ENCODE measurements at regions not wholly inside any gene's neighbourhood (a gene's known extent, or its start where the extent isn't known, plus 50 kb on each side); places are given as distances from the start of the nearest gene placed in this dataset.

- no peak for TF ChIP-seq POLR2A (IDR thresholded peaks at IDR 0.05)
- TF ChIP-seq CTCF (IDR thresholded peaks at IDR 0.05 in 8 of 11, conservative IDR thresholded peaks at IDR 0.05 in 3 of 11) = no peak
These were observed 66.5 kb upstream of the CTNNA2 start for GRCh38 chr2:79446313-79446712.
